GM12892 (cell line): ENCODE measurements at regions not wholly inside any gene's neighbourhood (a gene's known extent, or its start where the extent isn't known, plus 50 kb on each side); places are given as distances from the start of the nearest gene placed in this dataset.

Experiments
- POLR2A ChIP-seq: IDR thresholded peaks from 2 replicates; pipeline ENCODE4 v1.6.1; 2011; ENCODE audit warnings: low read depth, low read length, control low read depth
- TAF1 ChIP-seq: IDR thresholded peaks from 2 replicates; pipeline ENCODE4 v1.6.1; 2011; ENCODE audit warnings: low read depth, mild to moderate bottlenecking, control low read depth, low read length, borderline replicate concordance

- no peak for TF ChIP-seq POLR2A
- TF ChIP-seq TAF1, result no peak
Measured at GRCh38 chr4:40684404-40684803, 54.7 kb upstream of the RBM47 start.
